GM23248 (cell line): ENCODE measurements at regions not wholly inside any gene's neighbourhood (a gene's known extent, or its start where the extent isn't known, plus 50 kb on each side); places are given as distances from the start of the nearest gene placed in this dataset.

Source experiments
- DNase-seq: peaks from one replicate; pipeline ENCODE4 v3.0.0-alpha.2; 2015
- H2AFZ ChIP-seq: fragments of 200-600 bp; sonication (generic); 2 replicates; pipeline ENCODE4 v1.6.1; 2016; ENCODE audit warnings: antibody characterized with exemption
- H3F3A ChIP-seq: fragments of 200-600 bp; sonication (generic); 2 replicates; pipeline ENCODE4 v1.6.1; 2016; ENCODE audit warnings: mild to moderate bottlenecking, antibody characterized with exemption, mixed run types; ENCODE audit not compliant: insufficient read depth
- H3K27ac ChIP-seq: fragments of 200-600 bp; sonication (generic); 2 replicates; pipeline ENCODE4 v1.5.1; 2016; ENCODE audit warnings: mild to moderate bottlenecking
- H3K27me3 ChIP-seq: fragments of 200-600 bp; sonication (generic); replicated peaks from 2 replicates; pipeline ENCODE4 v1.6.1; 2016; ENCODE audit warnings: mild to moderate bottlenecking; ENCODE audit not compliant: insufficient read depth
- H3K36me3 ChIP-seq: fragments of 200-600 bp; sonication (generic); 2 replicates; pipeline ENCODE4 v1.6.1; 2016; ENCODE audit warnings: low read depth, mild to moderate bottlenecking
- H3K4me1 ChIP-seq: fragments of 200-600 bp; sonication (generic); 2 replicates; pipeline ENCODE4 v1.6.1; 2016; ENCODE audit warnings: mild to moderate bottlenecking; ENCODE audit not compliant: insufficient read depth
- H3K4me2 ChIP-seq: fragments of 200-600 bp; sonication (generic); one replicate; pipeline ENCODE4 v1.6.1; 2016; ENCODE audit warnings: mild to moderate bottlenecking; ENCODE audit not compliant: unreplicated experiment
- H3K4me3 ChIP-seq: fragments of 200-600 bp; sonication (generic); 2 replicates; pipeline ENCODE4 v1.5.1; 2016; ENCODE audit warnings: mild to moderate bottlenecking
- H3K79me2 ChIP-seq: fragments of 200-600 bp; sonication (generic); 2 replicates; pipeline ENCODE4 v1.6.1; 2016; ENCODE audit warnings: mild to moderate bottlenecking; ENCODE audit not compliant: insufficient read depth
- H3K9ac ChIP-seq: fragments of 200-600 bp; sonication (generic); 2 replicates; pipeline ENCODE4 v1.6.1; 2016; ENCODE audit warnings: mild to moderate bottlenecking
- H3K9me2 ChIP-seq: fragments of 200-600 bp; sonication (generic); 2 replicates; pipeline ENCODE4 v1.6.1; 2016; ENCODE audit warnings: mixed run types, mild to moderate bottlenecking, moderate library complexity; ENCODE audit not compliant: insufficient read depth
- H3K9me3 ChIP-seq: fragments of 200-600 bp; sonication (generic); one replicate; pipeline ENCODE4 v1.6.1; 2017; ENCODE audit warnings: low read depth
- H4K20me1 ChIP-seq: fragments of 200-600 bp; sonication (generic); 2 replicates; pipeline ENCODE4 v1.6.0; 2016; ENCODE audit not compliant: insufficient read depth
- EZH2 ChIP-seq: fragments of 200-600 bp; sonication (generic); IDR thresholded peaks from 2 replicates; pipeline ENCODE4 v1.6.1; 2018; ENCODE audit warnings: antibody characterized with exemption, mild to moderate bottlenecking; ENCODE audit not compliant: insufficient read depth, poor library complexity, severe bottlenecking
- EZH2phosphoT487 ChIP-seq: fragments of 200-600 bp; sonication (generic); IDR thresholded peaks from 2 replicates; pipeline ENCODE4 v1.6.1; 2018; ENCODE audit warnings: antibody characterized with exemption, moderate library complexity, mild to moderate bottlenecking, low read depth; ENCODE audit not compliant: insufficient read depth
- WGBS, 2 experiments: methylation state at CpG; one replicate each; pipeline ENCODE4 v1.1.6; 2015 to 2017; ENCODE audit warnings: low lambda C conversion rate in 2 of 2, low coverage in 1 of 2; ENCODE audit errors: missing lambda C conversion rate in 2 of 2; 5-methylcytosine and 5-hydroxymethylcytosine counted together
- in situ Hi-C: fragments of 300-500 bp; cut with MboI; formaldehyde crosslinking; loops from 2 replicates; pipeline ENCODE4 v1.15.0; 2020

GRCh38 chr3:137116619-137117018 is 158.8 kb downstream of the IL20RB start:
- no peak for TF ChIP-seq EZH2phosphoT487
- TF ChIP-seq EZH2, result no peak
- peaks cover 5% of the 10 kb centered on the region; the same call in 1 of the 2 replicates for H3K27me3 ChIP-seq
- no peak overlapping the region for H3K9ac ChIP-seq
- H3K4me1 ChIP-seq, result no peaks in the 10 kb centered on the region
- no peak overlapping the region for H2AFZ ChIP-seq
- H3K79me2 ChIP-seq, result no peaks in the 10 kb centered on the region
- no peak overlapping the region for H3K4me3 ChIP-seq
- no peaks in the 10 kb centered on the region for H3F3A ChIP-seq
- no peaks in the 10 kb centered on the region for H4K20me1 ChIP-seq
- H3K36me3 ChIP-seq, result no peaks in the 10 kb centered on the region
- in situ Hi-C loops, result loop anchor here (25.0 kb wide), 1 partner anchor 821 kb away; no protein-coding TSS in a partner anchor
- H3K9me3 ChIP-seq, result no peaks in the 10 kb centered on the region
- no peak overlapping the region for H3K27ac ChIP-seq
- peak; percentile 40 for DNase-seq
- no peaks in the 10 kb centered on the region for H3K9me2 ChIP-seq
- H3K4me2 ChIP-seq, result no peak overlapping the region

- Histone ChIP-seq H3K4me1 (no peaks in the 10 kb centered on the region), H3K36me3 (no peaks in the 10 kb centered on the region), H3K9me3 (no peaks in the 10 kb centered on the region), H3K9me2 (no peaks in the 10 kb centered on the region), H3F3A (no peaks in the 10 kb centered on the region), H4K20me1 (no peaks in the 10 kb centered on the region), H3K27me3 (peaks cover 5% of the 10 kb centered on the region; the same call in 1 of the 2 replicates), H3K4me3 (no peak overlapping the region), H3K4me2 (no peak overlapping the region), H3K27ac (no peak overlapping the region), H3K9ac (no peak overlapping the region), H2AFZ (no peak overlapping the region), H3K79me2 (no peaks in the 10 kb centered on the region)
- 62 to 73% methylated on average over 3 of the region's 3 CpGs for WGBS, 2 experiments
- DNase-seq, result peak; percentile 38
- in situ Hi-C loops, result loop anchor here (25.0 kb wide), 1 partner anchor 815 kb away; no protein-coding TSS in a partner anchor
- TF ChIP-seq EZH2 (no peak), EZH2phosphoT487 (no peak)
These were observed 164.0 kb downstream of the IL20RB start for GRCh38 chr3:137121704-137122314.

- H3F3A ChIP-seq, result no peaks in the 10 kb centered on the region
- no peaks in the 10 kb centered on the region for H4K20me1 ChIP-seq
- no peak overlapping the region for H2AFZ ChIP-seq
- no peak overlapping the region for H3K4me2 ChIP-seq
- no peak for DNase-seq
- no peaks in the 10 kb centered on the region for H3K79me2 ChIP-seq
- 29 to 48% methylated on average over 2 of the region's 2 CpGs for WGBS, 2 experiments
- H3K27me3 ChIP-seq, result no peaks in the 10 kb centered on the region
- no peak overlapping the region for H3K4me3 ChIP-seq
- H3K9me2 ChIP-seq, result no peaks in the 10 kb centered on the region
- no peak overlapping the region for H3K27ac ChIP-seq
- H3K4me1 ChIP-seq, result no peaks in the 10 kb centered on the region
- H3K9ac ChIP-seq, result no peak overlapping the region
- in situ Hi-C loops, result no loop called here
- H3K9me3 ChIP-seq, result no peaks in the 10 kb centered on the region
- TF ChIP-seq EZH2phosphoT487 (no peak), EZH2 (no peak)
- no peaks in the 10 kb centered on the region for H3K36me3 ChIP-seq
These were observed 173.3 kb downstream of the IL20RB start for GRCh38 chr3:137131081-137131480.

GRCh38 chr3:137134431-137134830 is 176.6 kb downstream of the IL20RB start:
- WGBS, 2 experiments, result 25 to 26% methylated on average over 4 of the region's 4 CpGs
- no peak overlapping the region for H3K4me2 ChIP-seq

GRCh38 chr3:137148406-137148805 is 190.6 kb downstream of the IL20RB start:
- Histone ChIP-seq H3K9me2 (no peaks in the 10 kb centered on the region), H3K9ac (no peak overlapping the region), H3K36me3 (no peaks in the 10 kb centered on the region), H3K79me2 (no peaks in the 10 kb centered on the region), H3K27ac (no peak overlapping the region), H3F3A (no peaks in the 10 kb centered on the region), H3K4me1 (no peaks in the 10 kb centered on the region), H3K9me3 (no peaks in the 10 kb centered on the region), H4K20me1 (no peaks in the 10 kb centered on the region), H3K4me2 (no peak overlapping the region), H3K4me3 (no peak overlapping the region), H3K27me3 (no peaks in the 10 kb centered on the region), H2AFZ (no peak overlapping the region)
- DNase-seq, result no peak
- whole genome bisulfite sequencing, 2 experiments, result 27 to 33% methylated on average over 3 of the region's 3 CpGs
- TF ChIP-seq EZH2phosphoT487 (no peak), EZH2 (no peak)
- in situ Hi-C loops, result no loop called here

More at GRCh38 chr3:137134431-137134830, 176.6 kb downstream of the IL20RB start:
- Histone ChIP-seq H3K27ac (no peak overlapping the region), H3F3A (no peaks in the 10 kb centered on the region), H3K9me2 (no peaks in the 10 kb centered on the region), H3K4me3 (no peak overlapping the region), H4K20me1 (no peaks in the 10 kb centered on the region), H3K36me3 (no peaks in the 10 kb centered on the region), H3K9ac (no peak overlapping the region), H3K4me1 (no peaks in the 10 kb centered on the region), H3K27me3 (no peaks in the 10 kb centered on the region), H3K9me3 (no peaks in the 10 kb centered on the region), H2AFZ (no peak overlapping the region), H3K79me2 (no peaks in the 10 kb centered on the region)
- TF ChIP-seq EZH2phosphoT487 (no peak), EZH2 (no peak)
- in situ Hi-C loops, result no loop called here
- no peak for DNase-seq
